Small intestine (tissue), 7 donors: ENCODE measurements at regions not wholly inside any gene's neighbourhood (a gene's known extent, or its start where the extent isn't known, plus 50 kb on each side); places are given as distances from the start of the nearest gene placed in this dataset.
"Not testable (repeated sequence)": the region's sequence is repeated elsewhere in the genome, so short reads cannot be mapped to it uniquely, and the experiment has no call there.

ENCODE experiments used
- DNase-seq, 2 donors: peaks; one replicate each; pipeline versions ENCODE4 v3.0.0 to v3.0.0-alpha.2; 2013
- FAIRE-seq: peaks from 2 replicates; lab custom pipeline; 2012; peaks lifted over from hg19 to GRCh38; lab: Jason Lieb, UNC
- H3K27ac ChIP-seq, 3 donors: one replicate each; pipeline ENCODE4 v1.5.1; 2013; ENCODE audit warnings: low read length in 2 of 3, mild to moderate bottlenecking in 2 of 3, control low read depth in 1 of 3, inconsistent platforms in 1 of 3, low read depth in 1 of 3, moderate library complexity in 1 of 3
- H3K27me3 ChIP-seq, 3 donors: one replicate each; pipeline ENCODE4 v1.6.1; 2013; ENCODE audit warnings: low read length in 3 of 3, inconsistent platforms in 1 of 3; ENCODE audit not compliant: control insufficient read depth in 3 of 3, insufficient read depth in 3 of 3
- H3K36me3 ChIP-seq, 3 donors: one replicate each; pipeline ENCODE4 v1.6.1; 2013; ENCODE audit warnings: low read length in 3 of 3, inconsistent platforms in 1 of 3, low read depth in 1 of 3, mild to moderate bottlenecking in 1 of 3, moderate library complexity in 1 of 3; ENCODE audit not compliant: control insufficient read depth in 3 of 3, insufficient read depth in 2 of 3
- H3K4me1 ChIP-seq, 3 donors: one replicate each; pipeline ENCODE4 v1.6.1; 2013; ENCODE audit warnings: low read length in 2 of 3, inconsistent platforms in 1 of 3, low read depth in 1 of 3, mild to moderate bottlenecking in 1 of 3, moderate library complexity in 1 of 3; ENCODE audit not compliant: control insufficient read depth in 3 of 3, insufficient read depth in 2 of 3
- H3K4me3 ChIP-seq, 3 donors: one replicate each; pipeline ENCODE4 v1.5.1; 2013; ENCODE audit warnings: low read length in 3 of 3, control low read depth in 1 of 3, inconsistent platforms in 1 of 3, low read depth in 1 of 3, mild to moderate bottlenecking in 1 of 3, moderate library complexity in 1 of 3
- H3K9me3 ChIP-seq, 2 donors: one replicate each; pipeline ENCODE4 v1.6.1; 2013; ENCODE audit warnings: low read depth in 1 of 2, low read length in 1 of 2; ENCODE audit not compliant: control insufficient read depth in 2 of 2, insufficient read depth in 1 of 2
- WGBS, 3 donors: extraction: QIAGEN DNeasy Blood & Tissue Kit; methylation state at CpG; one replicate each; pipeline ENCODE4 v1.1.7; 2013; 5-methylcytosine and 5-hydroxymethylcytosine counted together
- donor health status: healthy with polysubstance abuse.
- donor health status: control.
- donor health status: control.
- donor health status: Bipolar disorder and iron deficiency.
- donor health status: healthy.

DNA sequence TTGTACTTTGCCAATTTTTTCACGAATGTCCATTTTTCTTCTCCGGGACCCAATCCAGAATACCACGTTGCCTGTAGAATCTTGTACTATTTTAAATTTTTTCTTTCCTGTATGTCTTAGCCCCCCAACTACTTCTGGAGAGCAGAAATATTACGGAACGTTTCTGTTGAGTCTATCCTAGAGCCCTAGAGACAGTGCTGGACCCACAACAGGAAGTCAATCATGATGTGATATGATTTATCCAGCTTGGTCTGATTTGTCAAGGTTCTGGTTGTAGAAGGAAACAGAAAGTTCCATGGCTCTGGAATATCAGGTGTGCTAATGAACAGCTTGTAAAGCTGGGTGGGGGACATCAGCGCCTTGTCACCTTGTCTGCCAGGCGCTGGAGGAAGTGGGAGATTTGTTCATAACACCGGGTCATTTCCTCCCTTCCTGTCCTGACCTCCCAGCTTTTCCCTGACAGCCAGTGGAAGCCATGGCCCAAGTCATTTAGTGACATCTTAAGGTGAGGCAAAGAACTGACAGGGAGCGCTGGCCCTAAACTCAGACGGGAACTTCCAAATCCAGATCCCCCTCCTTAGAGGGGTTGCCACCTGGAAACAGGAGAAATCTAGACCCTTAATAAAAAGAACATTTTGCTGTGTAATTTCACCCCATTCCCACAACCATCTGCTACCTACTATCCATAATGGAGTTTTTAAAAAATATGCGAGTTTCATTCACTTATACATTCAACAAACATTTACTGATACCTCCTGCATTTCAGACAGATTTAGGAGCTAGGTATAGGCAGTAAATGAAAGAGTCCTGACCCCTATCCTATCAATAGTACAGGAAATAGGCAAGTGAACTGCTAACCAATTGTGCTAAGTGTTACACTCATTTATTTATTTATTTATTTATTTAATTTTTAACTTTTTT lies 130.5 kb downstream of the ZFP64 start:
- H3K4me1 ChIP-seq, result no peaks in the 10 kb centered on the region
- H3K27ac ChIP-seq, result no peak overlapping the region
- DNase-seq (peak; percentile 28 to 68), FAIRE-seq (no peak)
- H3K4me3 ChIP-seq, result no peak overlapping the region
- WGBS, 3 donors, result 37 to 42% (median 40%) methylated on average over 11 of the region's 11 CpGs
- H3K9me3 ChIP-seq, result peaks cover 0 to 15% of the 10 kb centered on the region in 2 donors
- H3K27me3 ChIP-seq, result no peaks in the 10 kb centered on the region
- H3K36me3 ChIP-seq, result no peaks in the 10 kb centered on the region

DNA sequence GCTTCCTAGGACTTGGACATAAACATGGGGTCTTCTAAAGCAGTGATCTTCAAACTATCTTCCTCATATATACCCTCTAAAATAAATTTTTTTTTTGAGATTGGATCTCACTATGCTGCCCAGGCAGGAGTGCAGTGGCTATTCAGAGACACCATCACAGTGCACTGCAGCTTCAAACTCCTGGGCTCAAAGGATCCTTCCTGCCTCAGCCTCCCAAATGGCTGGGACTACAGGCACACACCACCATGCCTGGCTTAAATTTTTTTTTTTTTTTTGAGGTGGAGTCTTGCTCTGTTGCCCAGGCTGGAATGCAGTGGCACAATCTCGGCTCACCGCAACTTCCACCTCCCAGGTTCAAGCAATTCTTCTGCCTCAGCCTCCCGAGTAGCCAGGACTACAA lies 134.4 kb downstream of the ZFP64 start:
- H3K9me3 ChIP-seq, result peaks cover 0 to 18% of the 10 kb centered on the region in 2 donors
- not testable (repeated sequence) for H3K36me3 ChIP-seq, H3K4me3 ChIP-seq, H3K4me1 ChIP-seq, H3K27ac ChIP-seq, H3K27me3 ChIP-seq, DNase-seq, FAIRE-seq
- 96 to 100% (median 96%) methylated on average over 3 of the region's 3 CpGs for WGBS, 3 donors

- FAIRE-seq (no peak), DNase-seq (no peak)
- H3K9me3 ChIP-seq, result peaks cover 0 to 18% of the 10 kb centered on the region in 2 donors
- no peaks in the 10 kb centered on the region for H3K4me1 ChIP-seq
- H3K36me3 ChIP-seq, result no peaks in the 10 kb centered on the region
- no peak overlapping the region for H3K4me3 ChIP-seq
- H3K27ac ChIP-seq, result no peak overlapping the region
- no peaks in the 10 kb centered on the region for H3K27me3 ChIP-seq
Measured at GRCh38 chr20:52056203-52057062, 135.1 kb downstream of the ZFP64 start.

GRCh38 chr20:52054123-52054522 lies 137.5 kb downstream of the ZFP64 start:
- WGBS, 3 donors, result 87 to 94% (median 87%) methylated on average over 5 of the region's 5 CpGs
- no peaks in the 10 kb centered on the region for H3K4me1 ChIP-seq
- peaks cover 0 to 18% of the 10 kb centered on the region in 2 donors for H3K9me3 ChIP-seq
- DNase-seq (peak in 1 of 2 donors; percentile 27), FAIRE-seq (no peak)
- no peaks in the 10 kb centered on the region for H3K27me3 ChIP-seq
- H3K36me3 ChIP-seq, result no peaks in the 10 kb centered on the region
- H3K27ac ChIP-seq, result no peak overlapping the region
- no peak overlapping the region for H3K4me3 ChIP-seq

DNA sequence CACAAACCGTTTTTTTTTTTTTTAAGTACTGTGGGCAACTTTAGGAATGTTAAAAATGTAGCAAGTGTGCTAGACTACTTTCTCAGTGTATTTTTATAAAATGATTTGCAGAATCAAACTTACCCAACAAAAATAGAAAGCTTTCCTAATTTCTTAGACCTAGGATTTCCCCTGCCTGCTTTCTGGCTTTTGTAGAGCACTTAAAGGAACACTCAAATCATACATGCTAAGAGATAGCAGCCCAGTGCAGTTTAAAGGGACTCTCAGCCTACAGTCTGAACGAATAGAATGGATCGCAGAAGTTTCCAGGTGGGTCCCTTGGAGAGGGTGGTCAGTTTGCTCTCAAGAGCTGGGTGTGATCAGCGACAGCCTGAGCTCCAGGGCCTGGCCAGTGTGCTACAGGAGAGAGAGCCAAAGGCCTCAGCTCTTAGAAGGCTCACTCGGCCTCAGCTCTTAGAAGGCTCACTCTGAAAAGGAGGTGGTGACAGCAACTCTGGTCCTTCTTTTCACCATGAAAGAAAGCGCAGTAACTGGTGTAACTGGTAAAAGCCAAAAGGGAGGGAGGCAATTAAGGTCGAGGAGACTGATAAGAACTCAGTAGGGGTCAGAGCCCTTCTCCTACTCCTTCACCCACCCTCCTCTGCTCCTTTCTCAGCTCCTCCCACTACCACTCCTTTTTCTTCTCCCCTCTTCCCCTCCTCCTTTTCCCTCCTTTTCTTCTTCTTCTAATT lies 142.4 kb downstream of the ZFP64 start:
- Histone ChIP-seq H3K27ac (no peak overlapping the region), H3K9me3 (no peaks in the 10 kb centered on the region), H3K36me3 (no peaks in the 10 kb centered on the region), H3K4me3 (no peak overlapping the region), H3K4me1 (peaks cover 0 to 2% (median 0%) of the 10 kb centered on the region in 3 donors), H3K27me3 (no peaks in the 10 kb centered on the region)
- no peak for DNase-seq
- WGBS, 3 donors, result 54 to 72% (median 61%) methylated on average over 7 of the region's 7 CpGs
- no peak for FAIRE-seq

- no peaks in the 10 kb centered on the region for H3K27me3 ChIP-seq
- no peak overlapping the region for H3K4me3 ChIP-seq
- H3K36me3 ChIP-seq, result no peaks in the 10 kb centered on the region
- no peak for DNase-seq
- no peaks in the 10 kb centered on the region for H3K9me3 ChIP-seq
- FAIRE-seq, result no peak
- no peak overlapping the region for H3K27ac ChIP-seq
- WGBS, 3 donors, result 51 to 70% (median 52%) methylated on average over 19 of the region's 19 CpGs
- peaks cover 0 to 2% (median 0%) of the 10 kb centered on the region in 3 donors for H3K4me1 ChIP-seq
Measured at GRCh38 chr20:52047811-52048764, 143.5 kb downstream of the ZFP64 start.

DNA sequence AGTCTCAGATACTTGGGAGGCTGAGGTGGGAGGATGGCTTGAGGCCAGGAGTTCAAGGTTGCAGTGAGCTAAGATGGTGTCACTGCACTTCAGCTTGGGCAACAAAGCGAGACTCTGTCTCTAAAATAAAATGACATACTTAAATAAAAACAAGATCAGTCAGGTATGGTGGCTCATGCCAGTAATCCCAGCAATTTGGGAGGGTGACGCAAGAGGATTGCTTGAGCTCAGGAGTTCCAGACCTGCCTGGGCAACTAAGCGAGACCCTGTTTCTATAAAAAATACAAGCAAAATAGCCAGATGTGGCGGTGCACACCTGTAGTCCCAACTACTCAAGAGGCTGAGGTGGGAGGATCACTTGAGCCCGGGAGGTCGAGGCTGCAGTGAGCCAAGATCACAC lies 149.6 kb downstream of the ZFP64 start:
- H3K9me3 ChIP-seq, result no peaks in the 10 kb centered on the region
- H3K36me3 ChIP-seq, result no peaks in the 10 kb centered on the region
- 82 to 93% (median 86%) methylated on average over 6 of the region's 6 CpGs for WGBS, 3 donors
- no peak overlapping the region for H3K27ac ChIP-seq
- FAIRE-seq (no peak), DNase-seq (no peak)
- no peak overlapping the region for H3K4me3 ChIP-seq
- H3K4me1 ChIP-seq, result peaks cover 0 to 4% (median 0%) of the 10 kb centered on the region in 3 donors
- H3K27me3 ChIP-seq, result no peaks in the 10 kb centered on the region
